ENCODE measurements at regions not wholly inside any gene's neighbourhood (a gene's known extent, or its start where the extent isn't known, plus 50 kb on each side); places are given as distances from the start of the nearest gene placed in this dataset.
A peak's percentile ranks its signal among the peaks of the same experiment; 100 is the strongest.
"Not testable (repeated sequence)": the region's sequence is repeated elsewhere in the genome, so short reads cannot be mapped to it uniquely, and the experiment has no call there.

DNA sequence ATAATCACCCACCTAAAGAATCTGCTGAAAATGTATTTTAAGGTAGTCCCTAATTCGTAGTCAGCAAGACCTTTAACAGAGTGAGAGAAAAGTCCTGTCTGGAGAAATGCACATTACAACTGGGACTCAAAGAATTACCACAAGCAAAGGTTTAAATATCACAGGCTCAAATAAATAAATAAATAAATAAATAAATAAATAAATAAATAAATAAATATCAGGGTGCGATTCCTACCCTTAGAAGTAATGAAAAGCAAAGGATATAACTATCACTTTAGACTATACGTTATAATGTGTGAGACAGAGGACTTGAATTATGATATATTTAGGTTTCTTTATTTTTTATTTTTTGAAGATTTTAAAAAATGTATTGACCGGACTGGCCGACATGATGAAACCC is 522.5 kb upstream of the ATXN7L3B start:
- no peak for DNase-seq

DNA sequence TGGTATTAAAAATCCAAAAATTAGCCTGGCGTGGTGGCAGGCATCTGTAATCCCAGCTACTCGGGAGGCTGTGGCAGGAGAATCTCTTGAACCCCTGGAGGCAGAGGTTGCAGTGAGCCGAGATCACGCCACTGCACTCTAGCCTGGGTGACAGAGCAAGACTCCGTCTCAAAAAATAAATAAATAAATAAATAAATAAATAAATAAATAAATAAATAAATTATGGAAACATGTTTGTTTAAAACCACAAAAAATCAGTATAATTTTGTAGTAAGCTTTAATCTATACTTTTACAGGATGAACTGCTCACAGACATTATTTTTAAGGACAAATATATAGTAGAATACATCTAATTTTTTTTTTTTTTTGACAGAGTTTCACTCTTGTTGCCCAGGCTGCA is 521.3 kb upstream of the ATXN7L3B start:
- not testable (repeated sequence) for DNase-seq

DNA sequence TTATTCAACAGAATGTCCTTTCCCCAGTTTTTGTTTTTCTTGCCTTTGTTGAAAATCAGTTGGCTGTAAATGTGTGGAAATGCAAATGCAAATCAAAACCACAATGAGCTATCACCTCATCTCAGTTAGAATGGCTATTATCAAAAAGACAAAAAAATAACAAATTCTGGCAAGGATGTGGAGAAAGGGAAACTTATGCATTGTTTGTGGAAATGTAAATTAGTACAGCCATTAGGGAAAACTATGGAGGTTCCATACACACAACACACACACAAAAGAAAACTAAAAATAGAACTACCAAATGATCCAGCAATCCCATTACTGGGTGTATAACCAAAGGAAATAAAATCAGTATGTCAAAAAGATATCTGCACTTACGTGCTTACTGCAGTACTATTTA is 518.8 kb upstream of the ATXN7L3B start:
- DNase-seq: no peak

DNA sequence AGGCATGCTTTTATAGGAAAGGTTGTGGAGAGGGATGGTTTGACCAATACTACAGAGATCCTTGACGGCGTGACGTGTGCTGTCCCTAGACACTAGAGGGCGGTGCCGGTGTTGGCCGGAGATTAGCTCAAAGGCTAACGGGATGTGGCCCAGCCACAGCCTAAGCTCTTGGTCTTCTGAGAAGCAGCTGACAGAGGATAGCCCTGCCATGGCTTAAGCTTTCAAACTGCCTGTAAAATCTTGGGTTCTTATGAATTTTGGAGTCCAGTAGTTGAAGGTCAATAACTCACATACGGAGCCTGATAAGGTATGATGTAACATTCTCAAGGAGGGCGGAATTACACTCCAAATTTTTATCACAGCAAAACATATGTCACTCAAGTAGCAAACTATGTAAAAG is 515.7 kb upstream of the ATXN7L3B start:
- DNase-seq: peak; percentile 45 to 64 (median 58)

DNA sequence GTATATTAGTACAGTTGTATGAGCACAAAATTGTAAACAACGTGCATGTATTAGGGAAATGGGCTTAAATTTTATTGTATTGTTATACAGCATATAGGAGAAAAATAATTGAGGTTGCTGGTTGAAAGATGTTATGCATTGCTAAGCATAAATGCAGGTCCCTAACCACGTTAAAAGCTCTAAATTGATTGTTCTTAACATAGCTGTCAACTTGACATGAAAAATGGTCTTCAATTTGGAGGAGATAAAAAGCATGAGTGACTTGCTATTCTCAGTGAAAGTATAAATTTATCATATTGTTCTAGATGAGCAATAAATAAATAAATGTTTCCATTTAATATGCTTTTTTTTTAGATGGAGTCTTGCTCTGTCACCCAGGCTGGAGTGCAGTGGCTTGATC is 506.6 kb upstream of the ATXN7L3B start:
- no peak for DNase-seq

DNA sequence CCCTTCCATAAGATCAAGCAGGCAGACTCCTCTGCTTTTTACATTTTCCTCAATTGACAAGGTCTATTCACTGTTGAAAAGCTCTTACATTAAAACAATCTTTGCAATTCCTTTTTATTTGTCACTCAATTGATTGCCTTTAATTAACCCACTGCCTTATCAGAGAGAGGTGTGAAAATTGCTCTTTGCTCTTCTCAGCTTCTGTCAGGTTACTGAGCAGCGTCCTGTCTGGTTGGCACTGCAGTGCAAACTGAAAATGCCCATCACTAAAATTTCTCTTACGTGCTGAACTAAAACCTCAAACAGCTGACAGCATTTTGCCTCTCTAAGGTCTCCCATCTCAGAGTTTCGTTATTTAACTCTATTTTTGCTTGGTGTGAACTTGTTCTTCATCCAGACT is 504.1 kb upstream of the ATXN7L3B start:
- DNase-seq: no peak

DNA sequence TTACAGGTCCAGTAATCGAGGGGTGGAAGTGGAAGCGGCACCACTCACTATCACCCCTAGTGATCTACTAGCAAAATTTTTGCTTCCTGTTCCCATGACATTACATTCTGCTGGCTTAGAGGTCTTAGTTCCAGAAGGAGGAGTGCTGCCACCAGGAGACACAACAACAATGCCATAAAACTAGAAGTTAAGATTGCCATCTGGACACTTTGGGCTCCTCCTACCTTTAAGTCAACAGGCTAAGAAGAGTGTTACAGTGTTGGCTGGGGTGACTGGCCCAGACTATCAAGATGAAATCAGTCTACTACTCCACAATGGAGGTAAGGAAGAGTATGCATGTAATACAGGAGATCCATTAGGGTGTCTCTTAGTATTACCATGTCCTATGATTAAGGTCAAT is 498.5 kb upstream of the ATXN7L3B start:
- DNase-seq: not testable (repeated sequence)

DNA sequence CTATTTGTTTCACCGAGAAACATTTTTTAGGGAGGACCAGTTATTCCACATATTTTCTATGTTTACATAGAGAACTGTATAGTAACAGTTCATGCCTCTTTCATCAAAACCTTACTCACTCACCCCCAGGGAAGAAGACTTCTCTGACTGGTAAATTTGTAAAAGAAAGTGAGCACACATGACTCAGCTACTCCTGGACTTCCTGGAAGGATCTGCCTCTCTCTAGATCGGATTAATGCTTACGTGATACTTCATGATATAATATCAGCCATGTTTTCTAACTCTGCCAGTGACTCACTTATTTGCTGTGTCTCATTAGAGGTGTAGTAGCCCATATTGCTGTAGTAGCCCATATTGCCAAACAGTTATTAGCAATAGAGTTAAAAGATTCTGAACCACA is 494.3 kb upstream of the ATXN7L3B start:
- no peak for DNase-seq

DNA sequence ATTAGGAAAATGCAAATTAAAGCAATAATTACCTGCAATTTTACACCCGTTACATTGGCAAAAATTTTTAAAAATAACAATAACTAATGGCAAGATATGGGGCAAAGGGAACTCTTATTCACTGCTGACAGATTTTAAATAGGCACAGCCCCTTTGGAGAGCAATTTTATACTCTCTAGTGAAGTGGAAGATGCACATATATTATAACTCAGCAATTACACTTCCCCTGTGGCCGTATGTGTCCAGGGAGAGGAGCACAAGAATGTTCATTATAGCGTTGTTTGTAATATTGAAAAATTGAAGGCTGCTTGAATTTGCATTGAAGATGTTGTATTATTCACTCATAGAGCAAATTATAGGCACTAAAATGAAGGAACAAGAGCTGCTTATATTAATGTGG is 488.3 kb upstream of the ATXN7L3B start:
- no peak for DNase-seq

DNA sequence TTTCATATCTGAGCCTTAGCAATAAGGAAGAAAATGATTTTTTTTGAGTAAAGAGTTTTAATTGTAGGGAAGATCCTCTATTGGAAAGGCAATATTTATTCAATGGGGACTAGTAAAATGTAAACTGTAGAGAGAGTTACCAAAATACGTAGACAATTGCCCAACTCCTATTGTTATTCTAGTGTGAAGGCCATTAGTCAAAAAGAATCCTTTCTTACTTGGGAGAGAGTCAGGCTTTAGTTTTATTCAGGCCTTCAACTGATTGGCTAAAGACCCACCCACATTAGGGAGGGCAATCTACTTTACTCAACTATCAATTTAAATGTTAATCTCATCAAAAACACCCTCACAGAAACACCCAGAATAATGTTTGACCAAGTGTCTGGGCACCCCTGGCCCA is 485.8 kb upstream of the ATXN7L3B start:
- no peak for DNase-seq

DNA sequence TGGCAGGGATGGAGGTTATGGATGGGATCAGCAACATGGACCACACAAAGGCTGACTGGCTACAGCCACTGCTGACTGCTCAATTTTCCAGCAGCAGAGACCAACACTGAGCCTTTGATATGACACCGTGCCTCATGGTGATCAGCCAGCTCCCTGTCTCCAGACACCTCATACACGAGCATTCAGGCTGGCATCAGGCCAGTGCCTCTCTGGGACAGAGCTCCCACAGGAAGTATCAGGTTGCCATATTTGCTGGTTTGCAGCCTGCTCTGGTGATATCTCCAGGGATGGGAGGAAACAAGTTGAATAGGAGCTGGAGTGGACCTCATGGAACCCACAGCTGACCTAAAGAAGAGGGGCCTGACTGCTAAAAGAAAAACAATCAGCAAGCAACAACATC is 471.2 kb upstream of the ATXN7L3B start:
- DNase-seq: no peak

DNA sequence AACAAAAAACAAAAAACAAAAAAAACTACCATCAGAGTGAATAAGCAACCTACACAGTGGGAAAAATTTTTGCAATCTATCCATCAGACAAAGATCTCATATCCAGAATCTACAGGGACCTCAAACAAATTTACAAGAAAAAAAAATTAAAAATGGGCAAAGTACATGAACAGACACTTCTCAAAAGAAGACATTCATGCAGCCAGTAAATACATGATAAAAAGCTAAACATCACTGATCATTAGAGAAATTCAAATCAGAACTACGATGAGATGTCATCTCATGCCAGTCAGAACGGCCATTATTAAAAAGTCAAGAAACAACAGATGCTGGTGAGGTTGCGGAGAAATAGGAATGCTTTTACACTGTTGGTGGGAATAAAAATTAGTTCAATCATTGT is 466.5 kb upstream of the ATXN7L3B start:
- no peak for DNase-seq

DNA sequence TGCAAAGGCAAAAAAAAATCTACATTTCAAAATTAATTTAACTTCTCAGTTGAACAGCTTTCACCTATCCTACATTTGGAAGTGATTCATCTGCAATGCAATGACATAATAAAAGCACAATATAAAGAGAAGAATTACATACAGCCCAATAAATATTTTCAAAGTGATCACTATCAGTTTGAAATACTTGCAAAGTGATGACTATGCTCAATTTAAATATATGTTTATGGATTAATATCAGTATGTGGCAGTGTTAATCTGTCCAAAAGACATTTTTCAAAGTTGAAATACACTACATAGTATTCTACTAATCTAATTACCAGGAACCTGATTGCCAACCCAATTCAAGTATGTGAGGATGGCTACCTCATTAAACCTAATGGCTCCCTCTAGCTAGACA is 460.7 kb upstream of the ATXN7L3B start:
- DNase-seq: no peak

DNA sequence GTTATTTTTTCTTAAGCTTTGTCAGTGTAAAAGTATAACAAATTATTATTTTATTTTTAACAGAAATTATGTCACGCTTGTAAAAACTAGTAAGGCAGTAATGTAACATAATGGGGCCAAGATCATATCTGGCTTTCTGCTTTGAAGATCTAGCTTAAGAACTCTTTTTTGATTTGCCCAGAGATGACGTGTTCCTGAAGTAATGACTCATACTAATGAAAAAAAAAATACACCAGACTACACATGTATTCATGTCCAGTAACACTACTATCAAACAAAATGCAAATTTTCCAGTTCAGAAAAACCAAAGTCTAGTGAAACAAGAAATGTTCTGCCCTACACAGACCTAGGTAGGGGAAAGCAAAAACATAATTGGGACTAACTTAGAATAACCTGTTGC is 432.2 kb upstream of the ATXN7L3B start:
- DNase-seq: no peak

DNA sequence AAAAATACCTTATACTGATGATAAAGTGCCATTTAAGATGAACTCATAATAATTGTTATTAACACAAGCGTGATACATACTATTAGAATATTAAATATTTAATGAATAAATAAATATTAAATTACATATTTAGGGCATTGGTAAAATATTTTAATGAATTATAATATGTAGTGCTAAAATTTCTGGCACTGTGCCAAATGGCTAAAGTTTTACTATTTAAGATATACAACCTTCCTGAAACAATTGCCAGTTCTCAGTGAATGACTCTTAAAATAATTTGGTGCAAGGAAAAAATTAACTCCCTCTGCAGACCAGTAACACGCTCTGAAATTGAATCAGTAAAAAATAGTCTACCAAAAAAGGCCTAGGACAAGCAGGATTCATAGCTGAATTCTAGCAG is 428.9 kb upstream of the ATXN7L3B start:
- DNase-seq: no peak

DNA sequence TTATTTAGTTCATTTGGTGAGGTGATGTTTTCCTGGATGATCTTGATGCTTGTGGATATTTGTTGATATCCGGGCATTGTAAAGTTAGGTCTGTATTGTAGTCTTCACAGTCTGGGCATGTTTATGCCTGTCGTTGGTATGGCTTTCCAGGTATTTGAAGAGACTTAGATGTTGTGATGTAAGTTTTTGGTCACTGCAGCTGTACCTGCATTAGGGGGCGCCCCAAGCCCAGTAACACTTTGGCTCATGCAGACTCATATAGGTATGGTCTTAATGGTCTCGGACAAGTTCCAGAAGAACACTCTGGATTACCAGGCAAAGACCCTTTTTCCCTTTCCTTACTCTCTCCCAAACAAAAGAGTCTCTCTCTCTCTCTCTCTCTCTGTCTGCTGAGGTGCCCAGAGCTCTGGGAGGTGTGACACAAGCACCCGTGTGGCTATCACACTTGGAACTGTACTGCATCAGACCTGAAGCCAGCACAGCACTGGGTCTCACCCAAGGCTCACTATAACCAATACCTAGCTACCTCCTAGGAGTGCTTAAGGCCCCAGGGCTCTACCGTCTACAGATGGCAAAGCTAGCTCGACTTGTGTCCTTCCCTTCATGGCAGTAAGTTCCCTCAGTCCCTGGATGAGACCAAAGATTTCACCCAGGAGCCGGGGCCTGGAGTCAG is 425.8 kb upstream of the ATXN7L3B start:
- no peak for DNase-seq

DNA sequence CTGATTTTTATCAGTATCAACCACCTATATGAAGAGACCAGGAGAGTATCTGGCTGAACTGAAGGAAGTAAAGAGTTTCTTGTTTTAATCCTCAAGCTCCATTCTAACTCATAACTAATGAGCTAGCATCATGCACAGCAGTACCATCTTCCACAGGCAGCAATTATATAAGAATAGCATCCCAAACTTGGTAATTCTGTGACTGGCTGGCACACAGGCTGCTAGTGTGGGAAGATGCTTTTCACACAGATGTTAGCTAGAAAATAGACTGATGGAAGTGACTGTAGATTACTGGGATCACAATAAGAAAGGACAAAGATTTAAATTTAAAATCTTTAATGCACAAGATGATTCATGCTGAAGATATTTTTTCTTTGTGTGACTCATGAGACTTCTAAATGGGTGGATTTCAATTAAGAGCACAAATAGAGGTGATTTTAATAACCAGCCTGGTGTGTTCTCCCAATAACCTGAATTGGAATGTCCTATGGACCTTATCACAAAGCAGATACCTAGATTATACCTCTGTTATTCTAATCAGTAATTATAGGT is 417.7 kb upstream of the ATXN7L3B start:
- DNase-seq: no peak

DNA sequence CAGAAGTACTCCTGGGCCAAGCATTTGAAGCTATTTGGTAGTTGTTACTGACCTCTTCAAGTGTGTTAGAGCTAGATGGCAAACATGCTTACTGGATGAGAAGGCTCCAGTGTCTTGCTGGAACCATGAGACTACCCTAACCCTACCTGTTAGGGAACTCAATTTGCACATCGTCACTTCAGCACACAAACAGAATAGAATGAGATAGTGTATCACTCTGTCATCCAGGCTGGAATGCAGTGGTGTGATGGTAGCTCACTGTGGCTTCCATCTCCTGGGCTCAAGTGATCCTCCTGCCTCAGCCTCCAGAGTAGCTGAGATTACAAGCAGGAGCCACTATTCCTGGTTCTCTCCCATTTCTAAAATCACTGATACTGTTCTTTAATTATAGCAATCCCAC is 417.0 kb upstream of the ATXN7L3B start:
- no peak for DNase-seq

DNA sequence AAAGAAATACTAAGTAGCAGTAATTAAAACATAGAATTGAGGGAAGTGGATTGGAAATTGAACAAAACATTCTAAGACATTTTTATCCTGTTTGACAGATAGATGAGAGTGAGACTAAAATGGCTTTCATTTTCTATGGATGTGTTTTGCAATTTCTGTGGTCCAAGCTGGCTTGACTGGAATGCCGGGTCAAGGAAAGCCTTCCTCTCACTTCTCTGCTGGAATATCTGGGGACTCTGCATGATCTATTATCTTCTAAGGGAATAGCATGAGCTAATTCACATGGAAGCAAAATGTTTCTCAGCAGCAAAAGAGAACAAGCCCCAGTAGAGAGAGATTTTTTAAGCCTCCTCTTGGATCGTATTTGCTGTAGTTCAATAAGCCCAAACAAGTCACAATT is 407.9 kb upstream of the ATXN7L3B start:
- DNase-seq: no peak

DNA sequence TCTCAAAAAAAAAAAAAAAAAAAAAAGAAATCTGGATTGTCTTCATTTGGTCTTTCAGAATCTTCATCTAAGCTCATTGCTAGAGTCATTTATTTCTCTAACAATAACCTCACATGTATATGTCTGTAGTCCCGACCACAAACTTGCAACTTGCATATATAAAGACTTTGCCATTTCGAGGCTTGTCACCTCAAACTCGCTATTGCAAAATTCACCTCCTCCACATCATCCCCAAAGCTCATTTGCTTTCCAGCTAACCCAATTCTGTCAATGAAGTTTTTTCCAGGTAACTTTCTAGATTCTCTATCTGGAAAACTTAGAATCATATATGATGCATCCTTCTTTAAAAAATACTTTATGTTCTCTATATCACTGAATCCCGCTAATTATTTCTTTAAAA is 393.2 kb upstream of the ATXN7L3B start:
- DNase-seq: no peak

DNA sequence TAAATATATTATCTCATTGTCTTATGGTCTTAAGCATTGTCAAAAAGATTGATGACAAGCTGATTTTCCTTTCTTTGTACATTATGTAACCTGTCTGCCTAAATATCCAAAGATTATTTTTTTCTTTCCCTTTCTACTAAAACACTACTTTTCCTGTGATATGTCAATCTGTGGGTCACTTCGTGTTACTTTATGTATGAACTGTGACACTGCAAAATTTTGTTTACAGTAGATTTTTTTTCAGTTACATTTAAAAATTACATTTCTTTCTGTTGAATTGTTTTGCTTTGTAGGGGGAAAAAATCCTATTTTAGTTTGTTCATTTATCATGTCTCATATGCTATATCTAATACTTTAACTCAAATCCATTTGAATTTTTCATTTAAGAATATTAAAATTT is 392.3 kb upstream of the ATXN7L3B start:
- DNase-seq: no peak

DNA sequence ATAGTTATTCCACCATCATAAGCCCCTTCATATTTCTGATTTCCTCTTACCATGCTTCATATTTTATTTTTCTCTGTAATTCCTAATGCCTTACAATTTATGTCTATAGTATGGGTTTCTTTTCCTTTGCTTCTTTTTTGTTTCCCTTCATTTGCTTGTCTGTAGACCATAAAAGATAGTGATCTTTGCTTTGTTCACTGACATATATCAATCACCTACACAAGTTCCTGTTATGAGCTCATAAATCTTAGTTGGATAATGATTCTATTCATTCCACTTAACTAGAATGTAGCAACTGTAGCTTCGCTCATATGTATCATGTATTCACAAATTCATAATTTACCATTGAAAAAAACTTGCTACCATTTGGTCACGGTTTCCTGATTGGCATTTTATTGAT is 388.8 kb upstream of the ATXN7L3B start:
- DNase-seq: no peak

DNA sequence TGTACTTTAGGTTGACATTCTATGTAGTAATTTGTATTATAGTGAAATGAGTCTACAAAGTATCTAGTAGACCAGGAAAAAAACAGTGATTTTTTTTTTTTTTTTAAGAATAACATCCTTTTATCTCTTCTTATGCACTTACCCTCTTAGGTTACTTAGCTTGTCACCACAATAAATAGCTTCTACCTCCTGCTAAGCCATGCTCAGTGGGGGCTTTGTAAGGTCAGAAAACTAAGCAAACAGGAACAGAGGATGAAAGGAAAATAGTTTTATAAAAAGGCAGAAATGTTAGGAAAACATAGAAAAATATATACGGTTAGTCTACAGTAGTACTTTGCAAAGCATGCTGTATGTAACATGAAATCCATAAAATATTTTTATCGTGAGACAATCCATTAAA is 385.3 kb upstream of the ATXN7L3B start:
- no peak for DNase-seq

DNA sequence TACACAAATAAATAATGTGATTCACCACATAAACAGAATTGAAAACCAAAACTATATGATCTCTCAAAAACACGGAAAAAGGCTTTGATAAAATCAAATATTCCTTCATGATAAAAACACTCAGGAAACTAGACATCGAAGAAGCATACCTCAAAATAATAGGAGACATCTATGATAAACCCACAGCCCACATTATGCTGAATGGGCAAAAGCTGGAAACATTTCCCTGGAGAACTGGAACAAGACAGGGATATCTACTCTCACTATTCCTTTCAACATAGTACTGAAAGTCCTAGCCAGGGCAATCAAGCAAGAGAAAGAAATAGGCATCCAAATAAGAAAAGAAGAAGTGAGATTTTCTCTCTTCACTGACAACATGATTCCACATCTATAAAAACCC is 371.5 kb upstream of the ATXN7L3B start:
- no peak for DNase-seq

DNA sequence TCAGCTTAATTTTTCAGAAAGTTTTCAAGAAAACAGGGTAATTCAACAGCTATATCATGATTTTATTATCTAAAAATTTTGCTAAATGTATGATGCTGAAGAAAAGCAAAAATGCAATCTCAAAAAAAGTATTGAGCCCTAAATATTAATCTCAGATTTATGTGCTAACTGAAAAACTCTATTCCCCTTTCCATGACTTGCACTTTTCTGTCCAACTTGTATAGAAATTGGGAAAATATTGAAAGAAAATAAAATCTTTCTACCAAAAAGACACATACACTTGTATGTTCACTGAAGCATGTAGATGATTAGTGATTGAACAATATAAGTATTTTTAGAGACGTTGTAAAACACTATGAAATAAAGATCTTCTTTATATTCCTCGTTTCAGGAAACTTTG is 368.0 kb upstream of the ATXN7L3B start:
- no peak for DNase-seq

Data from suppressor macrophage (primary cell).